IMR-90 (cell line): ENCODE measurements at regions not wholly inside any gene's neighbourhood (a gene's known extent, or its start where the extent isn't known, plus 50 kb on each side); places are given as distances from the start of the nearest gene placed in this dataset.
A peak's percentile ranks its signal among the peaks of the same experiment; 100 is the strongest.

Experiments
- ATAC-seq: fragments of 200-7000 bp; cut with Tn5 transposase; 2 replicates; pipeline ENCODE4 v1.9.1; 2020; ENCODE audit warnings: low read depth, mild to moderate bottlenecking, moderate library complexity
- BruUV-seq: library from RNA; stranded (reverse); fragments of 400-500 nt; replicated peaks from 2 replicates; lab custom pipeline; 2021; lab: Mats Ljungman, UMichigan
- CTCF ChIA-PET: fragments of 300-600 bp; formaldehyde crosslinking; extraction: SDS; loops from one replicate; lab custom pipeline; 2021; ENCODE audit warnings: antibody characterized with exemption; lab: Yijun Ruan, JAX
- POLR2A ChIA-PET: fragments of 300-600 bp; sonication (Branson Sonifier 250); formaldehyde crosslinking; loops from one replicate; lab custom pipeline; 2022; ENCODE audit warnings: antibody characterized with exemption; ENCODE audit not compliant: unreplicated experiment; lab: Charles Lee
- DNase-seq: peaks from one replicate; pipeline ENCODE4 v3.0.0; 2013
- H2AFZ ChIP-seq: replicated peaks from 2 replicates; pipeline ENCODE3; 2013; ENCODE audit warnings: low read length, mild to moderate bottlenecking; ENCODE audit not compliant: poor library complexity
- H2AK5ac ChIP-seq: 2 replicates; pipeline ENCODE4 v1.6.1; 2013; ENCODE audit warnings: low read depth, low read length, inconsistent platforms
- H2AK9ac ChIP-seq: replicated peaks from 2 replicates; pipeline ENCODE3; 2013; ENCODE audit warnings: mild to moderate bottlenecking, low read depth, low read length, moderate library complexity; ENCODE audit not compliant: poor library complexity
- H2BK120ac ChIP-seq: 2 replicates; pipeline ENCODE4 v1.6.1; 2013; ENCODE audit warnings: low read depth, low read length, inconsistent platforms
- H2BK15ac ChIP-seq: 3 replicates; pipeline ENCODE4 v1.6.1; 2013; ENCODE audit warnings: low read depth, low read length, inconsistent platforms
- H2BK20ac ChIP-seq: 2 replicates; pipeline ENCODE4 v1.6.1; 2013; ENCODE audit warnings: low read depth, mild to moderate bottlenecking, inconsistent platforms, low read length, moderate library complexity
- H2BK5ac ChIP-seq: 2 replicates; pipeline ENCODE4 v1.6.1; 2013; ENCODE audit warnings: mild to moderate bottlenecking, low read depth, low read length, inconsistent platforms; ENCODE audit not compliant: poor library complexity, severe bottlenecking
- H3K14ac ChIP-seq: replicated peaks from 2 replicates; pipeline ENCODE4 v1.6.1; 2013; ENCODE audit warnings: low read depth, low read length, inconsistent platforms
- H3K18ac ChIP-seq: 2 replicates; pipeline ENCODE4 v1.6.1; 2013; ENCODE audit warnings: low read depth, low read length, control low read depth
- H3K23ac ChIP-seq: 2 replicates; pipeline ENCODE4 v1.6.1; 2013; ENCODE audit warnings: low read depth, low read length, inconsistent platforms
- H3K27ac ChIP-seq: 2 replicates; pipeline ENCODE4 v1.5.1; 2013; ENCODE audit warnings: mild to moderate bottlenecking, control low read depth, low read length; ENCODE audit not compliant: insufficient read depth
- H3K27me3 ChIP-seq: 2 replicates; pipeline ENCODE4 v1.6.1; 2013; ENCODE audit warnings: low read length; ENCODE audit not compliant: control insufficient read depth, insufficient read depth
- H3K36me3 ChIP-seq: 2 replicates; pipeline ENCODE4 v1.6.1; 2013; ENCODE audit warnings: low read length, mixed read lengths; ENCODE audit not compliant: control insufficient read depth, insufficient read depth
- H3K4ac ChIP-seq: 2 replicates; pipeline ENCODE4 v1.6.1; 2013; ENCODE audit warnings: low read depth, low read length, inconsistent platforms
- H3K4me1 ChIP-seq: 2 replicates; pipeline ENCODE4 v1.6.1; 2013; ENCODE audit warnings: low read length, mixed read lengths; ENCODE audit not compliant: control insufficient read depth, insufficient read depth
- H3K4me2 ChIP-seq: 2 replicates; pipeline ENCODE4 v1.6.1; 2013; ENCODE audit warnings: low read depth, mild to moderate bottlenecking, control low read depth, low read length, moderate library complexity
- H3K4me3 ChIP-seq: 2 replicates; pipeline ENCODE4 v1.5.1; 2013; ENCODE audit warnings: low read depth, mild to moderate bottlenecking, control low read depth, low read length, moderate library complexity; ENCODE audit not compliant: insufficient read depth
- H3K56ac ChIP-seq: 2 replicates; pipeline ENCODE4 v1.6.1; 2013; ENCODE audit warnings: low read length, inconsistent platforms; ENCODE audit not compliant: insufficient read depth; ENCODE audit errors: extremely low read depth
- H3K79me1 ChIP-seq, 2 experiments: 2 replicates each; pipeline ENCODE4 v1.6.1; 2013; ENCODE audit warnings: low read length in 2 of 2, inconsistent platforms in 1 of 2, low read depth in 1 of 2
- H3K9ac ChIP-seq: 2 replicates; pipeline ENCODE4 v1.6.1; 2013; ENCODE audit warnings: low read depth, low read length, control low read depth
- H3K9me1 ChIP-seq: 2 replicates; pipeline ENCODE4 v1.6.1; 2013; ENCODE audit warnings: low read length, inconsistent platforms; ENCODE audit not compliant: insufficient read depth
- H3K9me3 ChIP-seq: 2 replicates; pipeline ENCODE4 v1.6.1; 2013; ENCODE audit warnings: low read length; ENCODE audit not compliant: control insufficient read depth, insufficient read depth
- H4K20me1 ChIP-seq: 2 replicates; pipeline ENCODE4 v1.6.1; 2013; ENCODE audit warnings: low read length, inconsistent platforms; ENCODE audit not compliant: insufficient read depth
- H4K5ac ChIP-seq: 2 replicates; pipeline ENCODE4 v1.6.1; 2013; ENCODE audit warnings: mild to moderate bottlenecking, low read depth, low read length, control low read depth
- H4K8ac ChIP-seq, 2 experiments: 2 replicates each; pipeline ENCODE4 v1.6.1; 2013; ENCODE audit warnings: low read depth in 2 of 2, low read length in 2 of 2, control low read depth in 1 of 2, inconsistent platforms in 1 of 2
- H4K91ac ChIP-seq: 2 replicates; pipeline ENCODE4 v1.6.1; 2013; ENCODE audit warnings: low read depth, low read length, inconsistent platforms; ENCODE audit not compliant: insufficient read depth
- CTCF ChIP-seq: conservative IDR thresholded peaks from 2 replicates; pipeline ENCODE4 v1.5.1; 2012; ENCODE audit warnings: mild to moderate bottlenecking, low read depth, low read length, improper control_type of control experiment
- MAFK ChIP-seq: IDR thresholded peaks from 2 replicates; pipeline ENCODE4 v1.6.1; 2012; ENCODE audit warnings: low read depth, low read length, improper control_type of control experiment
- MXI1 ChIP-seq: IDR thresholded peaks from 2 replicates; pipeline ENCODE4 v1.6.1; 2012; ENCODE audit warnings: low read depth, mild to moderate bottlenecking, low read length, moderate library complexity, borderline replicate concordance
- USF2 ChIP-seq: fragments of 150-350 bp; IDR thresholded peaks from 2 replicates; pipeline ENCODE4 v1.6.1; 2017; ENCODE audit warnings: mild to moderate bottlenecking, antibody characterized with exemption, low read length, low read depth
- dilution Hi-C: fragments of 300-500 bp; cut with HindIII; formaldehyde crosslinking; loops from one replicate; pipeline ENCODE4 v1.14.3; 2018; ENCODE audit warnings: low sequenced_read_pairs; ENCODE audit not compliant: unreplicated experiment
- in situ Hi-C: fragments of 300-500 bp; cut with MboI; formaldehyde crosslinking; loops from 3 replicates; pipeline ENCODE4 v1.14.3; 2019; ENCODE audit warnings: low sequenced_read_pairs, inconsistent platforms, mixed read lengths
- intact Hi-C: fragments of 100-400 bp; cut with micrococcal nuclease; formaldehyde crosslinking; loops from 2 replicates; pipeline ENCODE4 v1.10.0; 2022

- intact Hi-C loops = no loop called here
- H3K27me3 ChIP-seq = no peaks in the 10 kb centered on the region
- peak; percentile 75 for TF ChIP-seq MAFK
- no peak for TF ChIP-seq CTCF
- TF ChIP-seq USF2 = no peak
- no peak for TF ChIP-seq MXI1
These were observed 79.1 kb downstream of the SMPDL3A start for GRCh38 chr6:122868137-122868536.

More at GRCh38 chr6:122868137-122868536, 79.1 kb downstream of the SMPDL3A start:
- Histone ChIP-seq H2BK120ac (no peak overlapping the region), H3K14ac (no peak overlapping the region), H3K9me1 (no peaks in the 10 kb centered on the region), H3K79me1 (no peaks in the 10 kb centered on the region), H3K9me3 (no peaks in the 10 kb centered on the region), H3K4me3 (no peak overlapping the region), H3K56ac (no peak overlapping the region), H3K4me2 (no peak overlapping the region), H4K20me1 (no peaks in the 10 kb centered on the region), H3K4me1 (no peaks in the 10 kb centered on the region), H2AK5ac (no peak overlapping the region), H2AK9ac (no peak overlapping the region), H3K18ac (no peak overlapping the region), H4K91ac (no peak overlapping the region), H3K36me3 (no peaks in the 10 kb centered on the region), H4K5ac (no peak overlapping the region), H2AFZ (no peak overlapping the region), H3K4ac (no peak overlapping the region), H2BK15ac (no peak overlapping the region), H3K9ac (no peak overlapping the region), H3K23ac (no peak overlapping the region), H2BK5ac (no peak overlapping the region), H3K27ac (no peak overlapping the region), H4K8ac (no peak overlapping the region), H2BK20ac (no peak overlapping the region)
- ATAC-seq (no peak), DNase-seq (no peak)
- no TSS peak for BruUV-seq
- ChIA-PET CTCF (interaction anchor here (0.7 kb wide), 1 partner anchor 965 kb away, joined by 3 read pairs; no protein-coding TSS in a partner anchor), POLR2A (no interaction called here)
- dilution Hi-C loops (no loop called here), in situ Hi-C loops (loop anchor here (25.0 kb wide), 1 partner anchor 444 kb away; no protein-coding TSS in a partner anchor)
